Stimulated activated CD4-positive, alpha-beta T cell treated with anti-CD3 and anti-CD28 coated beads, TNF-alpha, amount 100 ng/mL, for 24 hours (primary cell): ENCODE measurements at regions not wholly inside any gene's neighbourhood (a gene's known extent, or its start where the extent isn't known, plus 50 kb on each side); places are given as distances from the start of the nearest gene placed in this dataset.

Source experiments
- DNase-seq, 3 experiments: peaks; one replicate each; pipeline ENCODE4 v3.0.0-alpha.2; 2020; ENCODE audit warnings: low read depth in 3 of 3

DNA sequence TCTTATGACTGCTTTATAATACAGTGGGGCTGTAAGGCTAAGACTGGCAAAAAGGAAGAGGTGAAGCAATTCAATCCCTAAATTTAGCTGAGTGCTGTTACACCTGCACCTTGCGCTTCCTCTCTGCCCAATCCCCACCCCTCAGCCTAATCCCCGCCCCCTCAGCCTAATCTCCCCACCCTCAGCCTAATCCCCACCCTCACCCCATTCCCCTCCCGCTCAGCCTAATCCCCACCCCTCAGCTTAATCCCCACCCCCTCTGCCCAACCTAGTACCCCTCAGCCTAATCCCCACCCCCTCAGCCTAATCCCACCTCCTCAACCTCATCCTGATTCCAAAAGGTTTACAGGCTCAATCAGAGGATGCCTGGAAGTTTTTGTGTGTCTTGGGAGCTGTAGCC is 155.5 kb downstream of the PMP22 start:
- no peak for DNase-seq

DNA sequence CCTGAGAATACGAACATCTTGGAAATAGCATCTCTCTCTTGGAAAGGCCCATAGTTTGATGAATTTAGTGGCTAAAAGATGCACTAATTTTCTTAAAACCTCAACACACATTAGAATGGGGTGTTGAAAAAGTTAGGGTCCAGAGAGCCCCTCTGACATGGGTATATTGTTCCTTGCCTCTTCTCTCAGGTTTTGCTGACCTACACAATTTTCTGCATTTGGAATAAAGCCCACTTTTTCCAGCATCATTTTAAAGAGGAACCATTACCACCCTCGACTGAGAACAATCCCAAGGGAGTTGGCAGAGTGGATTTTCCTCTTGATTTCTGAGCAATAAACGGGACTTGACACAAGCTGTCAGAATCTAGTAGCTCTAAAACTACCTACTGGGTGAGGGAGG is 156.1 kb downstream of the PMP22 start:
- DNase-seq: no peak

- no peak for DNase-seq
Measured at GRCh38 chr17:15106540-15106939, 158.6 kb downstream of the PMP22 start.

DNA sequence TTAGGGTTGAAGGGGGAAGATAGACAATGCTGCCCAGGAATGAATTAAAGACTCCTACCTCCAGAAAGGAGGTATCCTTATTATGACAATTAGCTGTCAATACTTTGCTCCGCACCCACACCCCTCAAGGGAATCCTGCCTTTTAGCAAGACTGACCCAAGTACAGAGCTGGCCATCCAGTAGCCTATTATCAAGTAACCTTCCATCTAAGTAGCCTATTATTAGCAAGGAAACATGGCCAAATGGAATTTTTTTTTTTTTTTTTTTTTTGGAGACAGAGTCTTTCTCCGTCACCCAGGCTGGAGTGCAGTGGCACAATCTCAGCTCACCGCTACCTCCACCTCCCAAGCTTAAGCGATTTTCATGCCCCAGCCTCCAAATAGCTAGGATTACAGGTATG is 161.3 kb downstream of the PMP22 start:
- DNase-seq: no peak

- no peak for DNase-seq
Measured at GRCh38 chr17:15101175-15101574, 164.0 kb downstream of the PMP22 start.

DNA sequence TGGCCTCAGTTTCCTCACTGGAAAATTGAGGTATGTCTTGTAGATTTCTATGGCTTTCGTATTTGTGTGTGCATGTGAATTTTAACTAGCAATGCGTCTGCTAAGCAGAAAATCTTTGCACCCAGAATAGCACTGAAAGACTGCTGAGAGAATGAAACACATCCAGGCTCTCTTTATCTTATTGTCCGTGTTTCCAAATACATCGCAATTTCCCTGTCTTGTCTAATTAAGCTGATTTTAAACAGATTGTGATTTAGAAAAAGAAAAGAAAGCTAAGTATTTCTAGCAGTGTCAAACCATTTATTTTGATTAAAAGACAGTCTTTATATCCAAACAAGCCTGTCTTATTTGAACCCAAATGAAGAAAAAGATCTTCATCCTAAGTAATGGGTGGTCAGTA is 168.6 kb downstream of the PMP22 start:
- no peak for DNase-seq

GRCh38 chr17:15095935-15096334 is 169.2 kb downstream of the PMP22 start:
- DNase-seq: no peak

DNA sequence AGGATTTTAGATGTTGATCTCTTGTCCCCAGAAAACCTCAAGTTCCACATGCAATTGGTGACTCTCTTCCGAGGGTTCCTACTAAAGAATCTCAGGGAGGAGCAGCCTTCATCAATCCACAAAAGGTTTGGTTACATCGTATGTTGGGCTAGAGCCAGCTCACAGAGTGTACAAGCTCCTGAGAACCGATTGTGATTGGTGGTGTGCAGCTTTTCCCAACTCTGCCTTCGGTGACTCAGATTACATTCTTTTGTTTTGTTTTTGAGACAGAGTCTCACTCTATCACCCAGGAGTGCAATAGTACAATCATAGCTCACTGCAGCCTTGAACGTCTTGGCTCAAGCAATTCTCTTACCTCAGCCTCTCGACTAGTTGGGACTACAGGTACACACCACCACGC is 172.4 kb downstream of the PMP22 start:
- DNase-seq: no peak

DNA sequence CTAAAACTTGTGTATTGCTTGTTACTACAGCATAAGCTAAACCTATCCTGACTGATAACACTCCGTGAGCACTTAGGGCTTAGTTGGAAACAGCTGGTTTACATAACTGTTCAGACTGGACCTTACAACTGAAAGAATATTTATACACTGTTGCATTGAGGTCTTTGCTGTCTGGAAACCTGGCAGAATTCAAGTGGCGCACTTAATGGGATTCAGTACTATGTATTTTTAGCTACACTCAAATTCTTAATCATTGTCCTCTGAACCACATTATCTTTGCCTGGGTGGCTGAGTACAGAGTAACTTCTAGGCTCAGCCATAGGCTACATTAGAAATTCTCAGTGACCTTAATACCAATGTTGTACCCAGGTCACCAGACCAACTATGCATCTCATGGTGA is 172.9 kb downstream of the PMP22 start:
- no peak for DNase-seq

DNA sequence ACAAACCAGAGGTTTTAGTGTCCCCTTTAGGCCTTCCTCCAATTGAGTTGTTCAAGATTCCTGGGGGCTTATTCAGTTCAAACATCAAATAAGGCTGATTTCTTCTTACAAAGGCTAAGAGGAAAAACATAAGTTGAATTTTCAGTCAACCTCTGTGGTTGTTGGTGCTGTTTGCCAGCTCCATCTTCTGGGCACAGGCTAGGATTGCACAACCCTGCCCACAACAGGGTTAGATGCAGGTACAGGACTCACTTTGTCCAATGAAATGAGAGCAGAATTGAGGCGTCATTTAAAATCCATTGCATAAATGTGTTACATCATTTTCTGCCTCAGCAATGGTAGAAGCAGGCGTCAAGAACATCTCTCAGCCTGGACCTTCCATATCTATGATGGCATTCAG is 173.3 kb downstream of the PMP22 start:
- DNase-seq: no peak

- DNase-seq: no peak
Measured at GRCh38 chr17:15090533-15090932, 174.6 kb downstream of the PMP22 start.

GRCh38 chr17:15087946-15088345 is 177.2 kb downstream of the PMP22 start:
- no peak for DNase-seq

GRCh38 chr17:15086776-15087295 is 178.3 kb downstream of the PMP22 start:
- no peak for DNase-seq

DNA sequence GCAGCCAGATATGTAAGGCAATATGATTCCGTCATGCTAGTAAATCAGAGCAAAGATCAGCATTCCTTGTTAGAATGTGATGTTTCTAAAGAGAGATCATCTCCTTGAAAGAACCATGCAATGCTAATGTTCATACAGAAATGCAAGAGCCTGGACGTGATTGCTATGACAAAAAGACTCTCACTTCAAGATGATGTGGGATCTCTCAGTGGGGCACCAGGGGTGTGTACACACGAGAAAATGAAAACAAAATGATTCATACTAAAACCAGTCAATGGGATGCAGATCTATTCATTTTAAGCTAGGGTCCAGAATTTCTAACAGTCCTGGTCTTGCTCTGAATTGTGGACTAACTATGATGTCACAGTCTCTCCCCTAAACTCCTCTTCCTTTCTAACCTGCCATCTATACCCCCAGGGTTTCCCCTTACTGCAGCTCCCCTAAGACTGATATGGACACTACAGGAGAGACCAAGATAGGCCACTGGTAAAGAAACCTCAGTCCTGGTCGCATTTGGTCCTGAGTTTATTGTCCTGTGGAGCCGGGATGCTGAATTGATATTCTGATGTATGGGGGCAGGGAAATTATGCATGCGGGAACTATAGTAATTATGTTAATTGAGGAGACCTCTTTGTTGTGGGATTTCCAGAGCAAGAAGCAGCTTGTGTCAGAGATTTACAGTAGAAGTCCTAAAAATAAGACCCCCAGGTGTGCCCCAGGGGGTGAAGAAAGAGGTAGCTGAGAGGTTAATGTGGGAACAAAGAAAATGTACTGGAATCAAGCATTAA is 179.0 kb downstream of the PMP22 start:
- DNase-seq: no peak

GRCh38 chr17:15083225-15083624 is 181.9 kb downstream of the PMP22 start:
- DNase-seq: no peak

DNA sequence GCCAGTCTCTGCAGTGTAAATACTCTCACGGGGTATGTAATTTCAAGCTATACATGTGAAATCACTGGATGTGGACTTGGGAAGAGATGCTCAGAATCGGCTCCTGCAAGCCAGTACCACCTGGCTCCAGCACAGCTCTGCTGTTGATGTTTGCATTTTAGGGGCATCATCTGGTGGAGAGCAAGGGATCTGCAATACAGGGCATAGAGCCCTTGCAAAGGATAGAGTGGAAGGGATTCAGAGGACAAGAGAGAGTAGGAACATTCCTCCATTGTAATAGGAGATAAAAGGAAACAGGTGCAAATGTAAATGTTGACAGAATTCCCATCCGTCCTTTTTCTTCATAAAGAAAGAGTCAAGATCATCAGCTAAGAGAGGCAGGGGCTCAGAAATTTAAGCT is 184.1 kb downstream of the PMP22 start:
- no peak for DNase-seq

- no peak for DNase-seq
Measured at GRCh38 chr17:15078570-15078969, 186.6 kb downstream of the PMP22 start.

GRCh38 chr17:15076991-15077663 is 188.0 kb downstream of the PMP22 start:
- DNase-seq: no peak

GRCh38 chr17:15051933-15052332 is 213.2 kb downstream of the PMP22 start:
- DNase-seq: no peak

DNA sequence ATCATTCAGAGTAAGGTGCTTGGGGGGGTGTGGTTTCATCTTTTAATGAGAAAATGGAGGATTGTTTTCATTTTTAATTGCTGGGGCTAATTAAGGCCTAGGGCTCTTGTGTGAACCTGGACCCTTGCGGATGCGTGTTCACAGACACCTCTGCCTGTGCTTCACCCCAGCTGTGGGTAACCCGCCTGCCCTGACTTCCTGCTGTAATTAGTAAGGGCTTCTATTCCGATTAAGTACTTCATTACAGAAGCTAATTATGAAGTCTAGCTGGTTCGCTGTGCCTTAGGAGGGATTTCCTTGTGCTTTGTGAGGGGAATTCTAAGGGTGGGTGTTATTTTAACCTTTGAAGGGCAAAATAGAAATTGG is 215.3 kb downstream of the PMP22 start:
- DNase-seq: no peak

- DNase-seq: no peak
Measured at GRCh38 chr17:15048933-15049794, 216.0 kb downstream of the PMP22 start.

GRCh38 chr17:15048381-15048780 is 216.7 kb downstream of the PMP22 start:
- DNase-seq: no peak
